Hematopoietic multipotent progenitor cell treated with erythropoietin and hydrocortisone succinate and interleukin-3 and kit ligand, for 15 days (in vitro differentiated cells): ENCODE measurements at regions not wholly inside any gene's neighbourhood (a gene's known extent, or its start where the extent isn't known, plus 50 kb on each side); places are given as distances from the start of the nearest gene placed in this dataset.
"Not testable (repeated sequence)": the region's sequence is repeated elsewhere in the genome, so short reads cannot be mapped to it uniquely, and the experiment has no call there.

Experiments
- DNase-seq: peaks from one replicate; pipeline ENCODE4 v3.0.0-alpha.2; 2015; ENCODE audit warnings: low spot score

DNA sequence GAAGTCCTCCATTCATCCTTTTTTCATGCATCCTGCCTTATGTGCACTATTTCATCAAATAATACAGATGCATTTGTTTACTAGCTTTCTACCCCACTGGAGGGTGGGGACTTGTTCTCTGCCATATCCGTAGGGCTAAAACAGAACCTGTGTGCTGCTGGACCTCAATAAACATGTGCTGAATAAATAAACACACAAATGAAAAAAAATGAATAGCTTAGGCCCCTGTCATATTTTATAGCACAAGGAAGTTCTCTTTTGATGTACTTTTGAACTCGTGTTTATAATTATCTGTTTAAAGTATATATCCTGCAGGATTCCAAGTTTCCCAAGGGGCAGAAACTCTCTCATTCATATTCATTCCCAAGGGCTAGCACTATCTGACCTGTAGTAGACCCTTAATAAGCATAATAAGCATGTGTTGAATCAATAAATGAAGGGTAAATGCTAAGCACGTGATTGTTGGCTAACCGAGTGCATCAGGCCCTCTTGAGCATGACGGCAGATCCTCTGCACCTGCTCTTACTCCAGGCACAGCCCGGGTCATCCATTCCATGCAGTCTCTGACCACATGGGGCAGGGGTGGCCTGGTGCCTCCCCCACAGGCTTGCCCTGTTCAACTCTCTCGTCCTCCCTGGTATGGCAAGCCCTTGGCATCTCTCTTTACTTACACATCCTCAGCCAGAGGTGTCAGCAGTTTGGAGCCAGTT lies 474.1 kb upstream of the ZMIZ1 start:
- no peak for DNase-seq

DNA sequence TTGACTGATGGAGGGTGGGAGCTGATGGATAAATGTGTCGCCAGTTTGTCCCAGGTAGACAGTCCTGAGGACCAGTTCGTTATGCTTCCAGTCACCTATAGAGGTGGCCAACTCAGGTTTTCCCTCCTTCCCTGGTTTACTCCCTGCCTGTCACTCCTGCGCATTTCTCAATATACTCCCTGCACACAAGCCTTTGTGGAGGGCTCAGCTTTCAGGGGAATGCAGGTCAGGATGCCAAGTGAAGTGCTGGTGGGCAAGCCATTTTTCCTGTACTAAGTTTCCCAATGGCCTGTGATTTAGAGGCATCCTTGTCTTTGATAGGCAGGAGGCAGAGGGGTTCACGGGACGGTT lies 473.5 kb upstream of the ZMIZ1 start:
- no peak for DNase-seq

DNA sequence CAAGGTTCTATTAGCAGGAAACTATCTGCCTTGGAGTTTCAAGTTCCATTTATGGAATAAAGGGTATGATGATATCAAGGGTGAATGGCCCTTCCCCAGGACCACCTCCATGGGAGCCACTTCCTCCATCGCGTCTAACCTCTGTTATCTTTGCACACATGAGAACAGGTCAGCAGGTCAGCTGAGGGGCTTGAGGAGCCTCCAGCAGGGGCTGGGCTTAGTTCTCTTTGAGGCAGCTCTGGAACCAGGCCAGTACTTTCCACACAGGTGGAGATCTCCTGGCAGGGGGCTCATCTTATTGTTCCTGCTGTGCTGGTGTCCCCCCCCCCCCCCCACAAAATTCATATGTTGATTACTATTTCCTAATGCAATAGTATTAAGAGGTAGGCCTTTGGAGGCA lies 472.2 kb upstream of the ZMIZ1 start:
- no peak for DNase-seq

DNA sequence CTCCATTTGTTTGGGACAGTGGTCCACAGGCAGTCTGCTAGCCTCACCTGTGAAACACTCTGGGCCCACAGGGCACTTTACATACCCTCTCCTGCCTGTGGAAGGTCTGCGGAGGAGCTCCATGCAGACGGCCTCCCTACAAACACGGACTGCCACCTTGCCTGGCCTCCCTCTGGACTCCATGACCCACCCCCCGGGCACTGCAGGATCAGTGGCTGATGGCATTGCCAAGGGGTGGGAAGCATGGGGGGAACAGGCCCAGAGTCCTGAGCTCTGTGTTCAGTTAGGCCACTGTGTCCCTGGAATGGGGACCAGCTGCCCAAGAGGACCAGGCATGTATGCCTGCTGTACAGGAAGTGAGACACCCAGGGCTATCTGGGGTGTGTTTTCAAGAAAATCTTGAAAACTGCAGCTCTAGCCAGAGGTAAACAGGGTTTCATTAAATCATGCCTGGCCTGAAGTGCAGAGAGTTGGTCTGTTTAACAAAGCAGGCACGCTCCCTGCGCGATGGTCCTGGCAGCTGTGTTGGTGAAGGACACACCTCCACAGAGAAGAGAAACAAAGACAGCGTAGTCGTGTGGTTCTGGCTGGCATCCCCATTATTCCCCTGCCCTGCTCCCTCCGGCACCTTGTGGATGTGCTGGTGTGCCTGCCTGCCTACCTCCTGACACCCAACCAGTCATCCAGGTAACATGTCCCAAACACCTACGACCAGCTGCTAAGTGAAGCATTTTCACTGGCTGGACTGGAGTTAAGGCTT lies 470.8 kb upstream of the ZMIZ1 start:
- DNase-seq, result no peak

DNA sequence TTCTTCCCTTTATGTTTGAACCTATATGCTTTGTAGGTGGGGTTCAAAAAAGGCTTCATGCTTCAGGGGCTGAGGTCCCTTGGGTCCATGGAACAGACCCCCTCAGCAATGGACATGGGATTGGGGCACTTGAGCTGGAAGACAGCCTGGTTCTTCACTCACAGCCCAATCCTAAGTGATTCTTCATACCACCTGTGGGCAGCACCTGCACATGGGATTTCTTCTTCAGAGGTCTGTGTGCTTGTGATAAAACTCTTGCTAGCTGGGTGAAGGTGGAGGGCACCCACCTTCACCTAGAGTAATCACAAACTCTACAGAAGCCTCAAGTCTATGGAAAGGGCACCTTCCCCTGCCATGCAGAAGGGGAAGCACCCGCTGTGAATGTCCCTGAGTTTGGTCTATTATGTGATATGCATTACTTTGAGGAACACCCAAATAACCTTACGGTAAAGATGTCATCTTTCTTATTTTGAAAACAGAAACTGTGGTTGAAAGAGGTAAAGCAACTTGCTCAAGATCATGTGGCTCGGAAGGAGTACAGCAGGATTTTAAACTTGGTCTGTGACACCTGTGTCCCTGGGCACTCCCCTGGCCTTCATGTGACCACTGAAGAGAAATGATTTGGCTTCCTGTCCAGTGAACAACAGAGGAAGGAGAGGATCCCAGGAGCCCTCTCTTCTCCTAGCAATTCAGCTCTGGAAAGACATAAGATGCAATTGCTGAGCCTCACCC lies 469.5 kb upstream of the ZMIZ1 start:
- DNase-seq, result no peak

DNA sequence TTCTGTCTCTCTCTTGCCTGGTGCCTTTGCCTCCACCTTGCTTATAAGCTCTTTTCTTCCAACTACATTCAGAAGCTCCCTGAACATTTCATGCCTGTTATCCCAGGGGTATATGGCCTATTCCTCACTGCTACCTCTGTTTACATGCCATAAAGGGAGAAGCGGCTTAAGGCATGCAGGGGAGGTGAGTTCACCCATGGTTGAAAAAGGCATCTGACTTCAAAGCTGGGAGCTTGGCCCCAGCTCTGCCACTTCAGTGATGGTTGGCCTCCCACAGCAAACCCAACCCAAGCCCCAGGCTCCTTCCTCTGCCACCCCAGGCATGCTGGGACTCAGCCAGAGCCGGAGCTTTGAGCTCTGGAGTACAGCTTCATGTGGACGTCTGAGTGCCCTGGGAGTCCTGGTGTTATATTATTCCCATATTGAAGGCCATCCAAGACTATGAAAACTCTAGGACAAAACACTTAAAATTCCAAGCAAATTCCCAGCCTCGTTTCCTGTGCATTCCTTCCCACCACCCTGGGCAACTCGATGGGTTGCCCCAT lies 468.6 kb upstream of the ZMIZ1 start:
- DNase-seq, result no peak

DNA sequence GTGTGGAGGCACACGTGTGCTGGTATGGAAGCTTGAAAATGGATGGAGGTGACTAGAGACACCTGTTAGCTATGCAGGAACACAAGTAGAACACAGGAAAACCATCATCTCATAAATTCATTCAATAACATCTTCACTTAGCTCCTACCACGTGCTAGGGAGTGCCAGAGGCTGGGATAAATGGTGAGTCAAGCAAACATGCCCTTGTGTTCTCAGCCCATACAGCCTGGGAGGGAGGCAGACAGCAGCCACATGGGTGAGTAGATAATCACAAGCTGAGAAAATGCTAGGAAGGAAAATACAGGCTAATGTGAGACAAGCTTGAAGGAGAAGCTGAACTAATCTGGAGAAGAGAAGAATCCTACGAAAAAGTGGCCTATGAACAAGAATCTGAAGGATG lies 468.0 kb upstream of the ZMIZ1 start:
- DNase-seq, result no peak

DNA sequence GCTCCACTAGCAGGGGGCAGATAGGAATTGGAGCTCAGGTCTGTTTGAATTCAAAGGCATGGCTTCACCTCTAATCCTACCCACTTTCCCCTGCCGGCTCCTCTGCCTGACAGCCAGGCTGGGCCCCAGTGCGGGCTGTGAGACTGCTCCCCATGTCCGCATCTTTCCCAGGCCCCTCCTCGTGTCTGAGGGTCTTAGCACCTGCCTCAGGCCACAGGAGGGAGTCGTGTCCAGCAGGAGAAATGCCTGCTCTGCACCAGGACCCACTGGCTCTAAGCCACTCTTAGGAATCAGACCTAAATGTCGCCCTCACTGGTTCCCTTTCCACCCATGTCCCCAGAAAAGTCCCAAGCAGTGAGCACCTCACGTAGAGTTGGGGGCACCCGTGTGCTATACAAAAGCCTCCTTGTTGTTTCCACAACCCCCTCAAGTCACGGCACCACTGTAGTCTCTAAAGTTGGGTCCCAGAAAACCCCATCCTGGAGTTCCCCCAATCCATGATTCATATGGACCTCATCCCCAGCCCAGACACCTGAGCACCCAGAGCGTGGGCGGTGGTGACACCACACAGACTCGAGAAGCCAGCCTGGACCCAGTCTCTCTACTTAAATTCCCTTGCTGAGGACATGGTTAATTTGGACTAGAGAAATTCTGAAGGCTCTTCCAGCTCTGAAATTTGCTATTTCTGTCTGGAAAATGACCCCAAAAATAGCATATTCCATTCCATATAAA lies 466.4 kb upstream of the ZMIZ1 start:
- DNase-seq, result no peak

DNA sequence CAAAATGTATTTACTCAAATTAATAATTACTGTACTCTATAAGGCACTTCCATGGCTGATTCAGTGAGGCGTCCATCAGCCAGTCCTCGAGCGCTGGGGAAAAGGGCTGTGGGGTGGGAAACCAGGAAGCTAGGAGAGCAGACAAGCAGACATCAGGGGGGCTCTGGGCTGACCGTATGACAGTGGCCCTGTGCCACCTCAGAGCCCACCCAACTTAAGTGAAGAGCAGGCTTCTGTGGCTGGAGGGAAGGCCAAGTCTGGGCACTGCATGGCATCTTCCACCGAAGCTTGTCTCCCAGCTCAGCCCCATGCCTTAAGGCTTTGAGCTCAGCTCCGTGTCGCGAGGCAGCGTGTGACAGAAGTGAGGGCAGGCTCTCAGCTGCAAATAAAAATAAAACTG lies 464.5 kb upstream of the ZMIZ1 start:
- DNase-seq, result no peak

DNA sequence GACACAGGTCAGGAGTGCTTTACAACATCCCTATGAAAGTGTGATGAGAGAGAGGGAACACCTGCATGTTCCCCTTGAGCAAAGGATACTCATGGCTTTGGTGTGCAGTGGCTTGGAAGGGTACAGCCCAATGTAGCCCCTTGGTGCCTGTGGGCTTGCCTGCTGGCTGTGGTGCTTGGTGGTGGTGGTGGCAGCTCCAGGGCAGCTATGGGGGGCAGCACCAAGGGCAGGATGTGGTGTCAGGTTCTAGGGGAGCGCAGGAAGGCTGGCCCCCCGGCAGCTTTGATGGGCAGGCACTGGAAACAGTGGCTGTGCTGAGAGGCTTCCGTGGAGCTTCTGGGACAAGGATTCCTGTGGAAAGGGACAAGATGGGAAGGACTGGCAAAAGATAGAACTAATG lies 464.0 kb upstream of the ZMIZ1 start:
- no peak for DNase-seq

DNA sequence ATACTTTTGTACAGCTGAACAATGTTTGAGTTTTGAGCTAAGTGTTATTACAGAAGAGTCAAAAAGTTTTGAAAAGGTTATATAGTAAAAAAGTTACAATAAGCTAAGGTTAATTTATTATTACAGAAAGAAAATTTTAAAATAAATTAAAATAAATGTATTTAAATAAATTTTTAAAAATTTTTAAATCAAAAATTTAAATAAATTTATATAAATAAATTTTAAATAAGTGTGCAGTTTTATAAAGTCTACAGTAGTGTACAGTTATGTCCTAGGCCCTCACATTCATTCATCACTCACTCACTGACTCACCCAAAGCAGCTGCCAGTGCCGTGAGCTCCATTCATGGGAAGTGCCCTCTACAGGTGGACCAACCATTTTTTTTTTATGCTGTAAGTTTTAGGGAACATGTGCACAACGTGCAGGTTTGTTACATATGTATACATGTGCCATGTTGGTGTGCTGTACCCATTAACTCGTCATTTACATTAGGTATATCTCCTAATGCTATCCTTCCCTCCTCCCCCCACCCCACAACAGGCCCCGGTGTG lies 462.9 kb upstream of the ZMIZ1 start:
- DNase-seq, result no peak

DNA sequence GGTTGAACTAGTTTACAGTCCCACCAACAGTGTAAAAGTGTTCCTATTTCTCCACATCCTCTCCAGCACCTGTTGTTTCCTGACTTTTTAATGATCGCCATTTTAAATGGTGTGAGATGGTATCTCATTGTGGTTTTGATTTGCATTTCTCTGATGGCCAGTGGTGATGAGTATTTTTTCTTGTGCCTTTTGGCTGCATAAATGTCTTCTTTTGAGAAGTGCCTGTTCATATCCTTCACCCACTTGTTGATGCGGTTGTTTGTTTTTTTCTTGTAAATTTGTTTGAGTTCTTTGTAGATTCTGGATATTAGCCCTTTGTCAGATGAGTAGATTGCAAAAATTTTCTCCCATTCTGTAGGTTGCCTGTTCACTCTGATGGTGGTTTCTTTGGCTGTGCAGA lies 462.0 kb upstream of the ZMIZ1 start:
- not testable (repeated sequence) for DNase-seq

DNA sequence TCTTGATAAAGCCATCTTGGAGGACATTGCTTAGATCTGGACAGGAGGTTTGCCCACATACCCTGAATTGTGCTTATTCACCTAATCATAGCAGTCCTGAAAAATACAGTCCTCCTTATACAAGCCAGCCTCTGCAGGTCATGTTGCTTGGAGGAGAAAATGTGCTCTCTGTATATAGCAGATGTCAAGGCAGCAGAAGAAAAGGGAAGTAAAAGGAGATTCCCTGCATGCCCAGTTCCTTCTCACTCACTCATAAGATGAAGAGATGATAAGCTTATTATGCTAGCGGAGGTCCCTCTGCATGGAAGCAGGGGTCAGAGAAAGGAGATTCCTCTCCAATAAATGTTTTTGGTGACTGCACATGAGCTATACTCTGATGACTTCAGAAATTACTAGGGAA lies 458.8 kb upstream of the ZMIZ1 start:
- no peak for DNase-seq

DNA sequence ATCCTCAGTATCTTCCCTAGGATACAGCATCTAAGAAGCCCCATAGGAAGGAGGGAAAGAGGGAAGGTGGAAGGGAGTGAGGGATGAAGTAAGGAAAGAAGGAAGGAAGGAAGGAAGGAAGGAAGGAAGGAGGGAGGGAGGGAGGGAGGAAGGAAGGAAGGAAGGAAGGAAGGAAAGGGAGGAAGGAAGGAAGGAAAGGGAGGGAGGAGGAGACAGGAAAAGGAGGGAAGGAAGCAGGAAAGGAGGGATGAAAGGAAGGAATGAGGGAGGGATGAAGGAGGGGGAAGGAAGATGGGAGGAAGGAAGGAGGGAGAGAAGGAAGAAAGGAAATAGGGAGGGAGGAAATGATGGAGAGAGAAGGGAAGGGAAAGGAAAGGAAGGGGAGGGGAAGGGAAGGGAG lies 455.6 kb upstream of the ZMIZ1 start:
- DNase-seq, result no peak

DNA sequence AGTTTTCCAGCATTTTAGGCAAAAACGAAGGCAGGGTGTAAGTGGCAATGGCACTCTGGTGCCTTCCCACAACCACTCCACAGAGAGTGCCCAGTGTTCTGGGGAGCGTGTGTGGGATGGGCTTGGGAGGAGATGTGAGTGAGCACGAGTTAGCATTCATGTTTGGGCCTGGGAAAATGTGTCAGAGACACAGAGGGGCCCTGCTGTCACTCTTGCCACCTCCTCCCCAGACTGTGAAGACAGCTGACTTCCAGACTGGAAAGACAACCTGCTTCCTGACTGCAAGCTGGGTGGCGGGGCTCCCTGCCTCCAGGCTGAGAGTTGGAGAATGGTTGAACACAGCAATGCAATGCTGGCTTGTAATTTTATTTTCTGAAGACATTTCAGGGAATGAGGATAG lies 454.5 kb upstream of the ZMIZ1 start:
- no peak for DNase-seq

DNA sequence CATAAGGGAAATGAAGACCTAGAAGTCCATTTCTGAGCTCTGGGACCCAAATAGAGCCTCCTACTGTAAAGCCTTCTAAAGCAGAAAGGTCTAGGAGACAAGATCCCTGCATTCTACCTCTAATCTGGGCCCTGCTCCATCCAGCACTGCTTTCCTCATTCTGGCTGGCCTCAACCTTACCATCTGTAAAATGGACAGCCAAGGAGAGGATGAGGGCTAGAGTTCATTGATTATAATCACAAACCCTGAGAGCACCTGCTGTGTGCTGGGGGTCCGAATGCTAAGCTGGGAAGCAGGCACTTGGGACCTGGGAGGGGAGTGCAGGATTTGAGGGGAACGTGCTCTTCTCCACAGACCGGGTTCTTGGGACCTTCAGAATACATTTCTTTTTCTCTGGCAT lies 454.0 kb upstream of the ZMIZ1 start:
- no peak for DNase-seq

DNA sequence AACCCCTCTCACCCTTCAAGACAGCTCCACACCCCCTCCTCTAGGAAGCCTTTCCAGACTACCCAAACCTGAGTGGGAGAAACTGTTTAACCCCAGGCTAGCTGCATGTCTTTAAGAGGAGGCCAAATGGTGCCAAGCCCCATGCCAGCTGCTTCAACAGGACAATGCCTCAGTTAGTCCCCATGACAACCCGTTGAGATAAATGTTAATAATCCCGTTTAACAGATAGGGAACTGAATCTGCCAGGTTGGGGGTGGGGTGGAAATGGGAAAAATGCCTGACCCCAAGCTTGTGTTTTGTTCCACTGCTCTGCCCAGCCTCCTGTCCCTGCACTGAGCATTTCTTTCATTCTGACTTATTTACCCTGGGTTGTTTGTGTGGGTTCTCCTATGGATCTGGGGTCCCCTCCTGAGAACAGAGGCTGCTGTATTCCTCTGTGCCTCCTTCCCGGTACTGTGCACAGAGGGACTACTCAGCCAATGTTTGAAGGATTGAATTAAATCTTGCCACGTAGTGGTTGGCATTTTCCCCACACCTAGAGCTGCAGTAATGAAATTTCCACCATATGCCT lies 452.6 kb upstream of the ZMIZ1 start:
- no peak for DNase-seq

DNA sequence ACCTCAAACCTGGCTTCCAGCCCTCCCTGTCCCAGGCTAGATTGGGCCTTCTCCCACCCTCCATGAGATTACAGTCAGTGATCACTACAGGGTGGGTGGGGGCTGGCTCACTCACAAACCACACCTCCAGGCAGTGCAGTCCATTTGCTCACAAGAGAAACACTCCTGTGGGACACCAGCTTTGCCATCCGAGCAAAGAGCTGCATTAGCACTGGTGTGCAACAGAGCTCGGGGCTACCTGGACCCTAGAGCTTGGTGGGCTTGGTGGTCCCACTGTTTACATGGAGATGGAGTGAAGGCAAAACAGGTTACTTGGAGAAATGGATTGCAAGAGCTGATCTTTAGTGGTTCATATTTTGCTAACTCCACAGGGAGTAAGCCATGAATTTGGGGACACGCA lies 451.7 kb upstream of the ZMIZ1 start:
- DNase-seq, result no peak

DNA sequence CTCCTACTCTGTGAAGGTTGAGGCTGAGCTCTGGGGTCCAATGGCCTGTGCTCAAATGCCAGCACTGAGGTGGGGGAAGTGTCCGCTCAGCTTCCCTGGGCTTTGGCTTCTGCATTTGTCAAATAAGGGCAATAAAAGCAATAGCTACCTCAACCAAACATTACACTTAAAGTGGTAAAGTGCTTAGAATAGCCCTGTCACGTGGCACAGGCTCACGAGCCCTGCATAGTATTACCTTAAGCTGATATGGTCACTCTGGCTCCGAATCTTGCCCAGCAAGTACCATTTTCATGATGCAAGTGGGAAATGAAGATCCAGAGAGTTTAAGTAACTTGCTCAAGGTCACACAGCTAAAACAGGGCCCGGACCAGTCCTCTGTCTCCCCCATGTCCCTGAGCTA lies 451.1 kb upstream of the ZMIZ1 start:
- DNase-seq, result no peak

DNA sequence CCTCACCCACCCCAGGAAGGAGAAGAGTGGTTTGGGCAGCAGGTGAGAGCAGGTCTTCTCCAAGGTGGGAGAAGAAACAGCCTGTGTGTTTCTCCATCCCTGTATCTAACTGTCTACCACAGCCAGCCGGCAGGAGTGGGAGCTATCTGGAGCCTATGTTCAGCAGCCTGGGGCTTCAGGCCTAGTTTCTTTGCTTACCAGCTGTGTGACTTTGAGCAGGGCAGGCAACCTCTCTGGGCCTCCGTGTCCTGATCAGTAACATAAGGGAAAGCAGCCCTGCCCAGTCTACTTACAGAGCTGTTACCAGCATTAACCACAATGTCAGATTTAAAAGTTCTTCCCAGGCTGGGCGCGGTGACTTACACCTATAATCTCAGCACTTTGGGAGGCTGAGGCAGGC lies 450.7 kb upstream of the ZMIZ1 start:
- DNase-seq, result no peak

DNA sequence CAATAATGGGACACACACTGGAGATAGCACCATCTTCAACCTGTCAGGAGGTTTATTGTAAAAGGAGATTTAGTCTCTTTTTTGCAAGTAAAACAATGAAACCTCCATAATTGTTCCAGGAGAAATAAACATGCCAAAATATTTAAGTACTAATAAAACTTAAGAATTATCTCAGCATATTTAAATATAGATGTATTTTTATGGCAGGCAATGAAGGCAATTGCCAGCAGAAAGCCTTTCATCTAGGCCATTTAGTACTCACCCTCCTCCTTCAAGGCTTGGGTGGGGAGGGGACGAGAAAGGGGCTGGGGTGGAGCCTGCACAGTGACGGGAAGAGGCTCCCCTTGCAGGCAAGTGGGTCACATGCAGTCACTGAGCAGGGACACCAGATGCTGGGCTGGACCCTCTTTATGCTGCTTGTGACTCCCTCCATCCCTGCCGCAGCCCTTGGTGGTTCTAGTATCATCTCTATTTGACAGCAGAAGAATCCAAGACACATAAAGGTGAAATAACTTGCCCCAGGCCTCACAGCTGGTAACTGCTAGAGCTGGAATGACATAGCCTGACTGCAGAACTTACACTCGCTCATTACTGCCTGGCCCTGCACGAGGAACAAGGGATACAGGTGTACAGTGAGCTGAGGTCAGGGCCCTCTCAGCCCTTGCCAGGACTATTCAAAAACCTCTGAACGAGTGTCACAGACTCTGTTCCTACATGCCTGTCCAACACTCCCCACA lies 449.5 kb upstream of the ZMIZ1 start:
- no peak for DNase-seq
